GM12878 (cell line): ENCODE measurements at regions not wholly inside any gene's neighbourhood (a gene's known extent, or its start where the extent isn't known, plus 50 kb on each side); places are given as distances from the start of the nearest gene placed in this dataset.

Experiments used
- ATAC-seq: fragments of 200-7000 bp; cut with Tn5 transposase; 3 replicates; pipeline ENCODE4 v1.9.1; 2020; ENCODE audit warnings: mild to moderate bottlenecking, moderate library complexity
- BruUV-seq: library from RNA; stranded (reverse); fragments of 400-500 nt; replicated peaks from 2 replicates; lab custom pipeline; 2021; lab: Mats Ljungman, UMichigan
- CTCF ChIA-PET: fragments of 300-600 bp; sonication (Branson Sonifier 250); formaldehyde crosslinking; extraction: SDS; loops from one replicate; lab custom pipeline; 2021; ENCODE audit warnings: inconsistent platforms; lab: Yijun Ruan, JAX
- POLR2A ChIA-PET: fragments of 350-600 bp; formaldehyde crosslinking; extraction: SDS; loops from one replicate; lab custom pipeline; 2021; ENCODE audit warnings: inconsistent platforms; lab: Charles Lee
- RAD21 ChIA-PET: fragments of 300-600 bp; sonication (Branson Sonifier 250); formaldehyde crosslinking; loops from one replicate; lab custom pipeline; 2023; ENCODE audit warnings: antibody characterized with exemption; ENCODE audit not compliant: unreplicated experiment; lab: Charles Lee
- SMC1A ChIA-PET: fragments of 300-600 bp; sonication (Branson Sonifier 250); formaldehyde crosslinking; loops from one replicate; lab custom pipeline; 2023; ENCODE audit not compliant: unreplicated experiment, uncharacterized antibody; lab: Charles Lee
- DNase-seq: peaks from one replicate; pipeline ENCODE4 v3.0.0-alpha.2; 2011; ENCODE audit warnings: low read depth, low spot score
- FAIRE-seq: peaks from 3 replicates; lab custom pipeline; 2011; peaks lifted over from hg19 to GRCh38; lab: Jason Lieb, UNC
- H2AFZ ChIP-seq: 2 replicates; pipeline ENCODE4 v1.6.0; 2011; ENCODE audit warnings: low read depth, low read length, control low read depth; ENCODE audit not compliant: control insufficient read depth
- H3K27ac ChIP-seq: 2 replicates; pipeline ENCODE4 v1.5.1; 2011; ENCODE audit warnings: control low read depth; ENCODE audit not compliant: control insufficient read depth, insufficient read depth
- H3K27me3 ChIP-seq, 2 experiments: replicated peaks in 1 of 2; 2 replicates each; pipeline versions ENCODE4 v1.6.0 to v1.6.1; 2011; ENCODE audit warnings: low read length in 1 of 2; ENCODE audit not compliant: control insufficient read depth in 2 of 2, insufficient read depth in 2 of 2
- H3K36me3 ChIP-seq, 2 experiments: 2 replicates each; pipeline ENCODE4 v1.5.1; 2011; ENCODE audit warnings: low read length in 1 of 2; ENCODE audit not compliant: control insufficient read depth in 2 of 2, insufficient read depth in 2 of 2
- H3K4me1 ChIP-seq: 2 replicates; pipeline ENCODE4 v1.6.1; 2011; ENCODE audit warnings: mild to moderate bottlenecking, low read length, moderate library complexity, mixed read lengths; ENCODE audit not compliant: control insufficient read depth, insufficient read depth
- H3K4me2 ChIP-seq: 2 replicates; pipeline ENCODE4 v1.6.0; 2011; ENCODE audit warnings: control low read depth; ENCODE audit not compliant: control insufficient read depth, insufficient read depth
- H3K4me3 ChIP-seq: fragments of 200-600 bp; sonication (generic); 2 replicates; pipeline ENCODE4 v1.5.1; 2016
- H3K79me2 ChIP-seq: 2 replicates; pipeline ENCODE4 v1.6.0; 2011; ENCODE audit warnings: low read length; ENCODE audit not compliant: control insufficient read depth, insufficient read depth
- H3K9ac ChIP-seq: 2 replicates; pipeline ENCODE4 v1.8.0; 2011; ENCODE audit warnings: low read length, control low read depth, mixed read lengths; ENCODE audit not compliant: control insufficient read depth, insufficient read depth
- H3K9me3 ChIP-seq: replicated peaks from 3 replicates; pipeline ENCODE4 v1.5.1; 2011; ENCODE audit warnings: mild to moderate bottlenecking, low read length; ENCODE audit not compliant: control insufficient read depth, insufficient read depth
- H4K20me1 ChIP-seq: 2 replicates; pipeline ENCODE4 v1.6.0; 2011; ENCODE audit not compliant: control insufficient read depth, insufficient read depth
- CREB1 ChIP-seq: IDR thresholded peaks from 2 replicates; pipeline ENCODE4 v1.6.1; 2012; ENCODE audit warnings: low read depth, mild to moderate bottlenecking, inconsistent platforms
- FOS ChIP-seq: IDR thresholded peaks from 3 replicates; pipeline ENCODE4 v1.6.1; 2011; ENCODE audit warnings: borderline replicate concordance; ENCODE audit not compliant: insufficient read length; ENCODE audit errors: extremely low read depth
- FOXK2 ChIP-seq: fragments of 450-650 bp; IDR thresholded peaks from 2 replicates; pipeline ENCODE4 v1.6.1; 2017; ENCODE audit warnings: mild to moderate bottlenecking, moderate library complexity
- GATAD2B ChIP-seq: fragments of 450-650 bp; conservative IDR thresholded peaks from 2 replicates; pipeline ENCODE4 v1.6.1; 2017; ENCODE audit warnings: low read depth, mild to moderate bottlenecking, moderate library complexity
- NFXL1 ChIP-seq: fragments of 450-650 bp; IDR thresholded peaks from 2 replicates; pipeline ENCODE4 v1.6.1; 2017; ENCODE audit warnings: antibody characterized with exemption, mild to moderate bottlenecking, borderline replicate concordance
- PAX5 ChIP-seq: IDR thresholded peaks from 2 replicates; pipeline ENCODE4 v1.6.1; 2011; ENCODE audit warnings: low read depth, low read length, borderline replicate concordance
- SPI1 ChIP-seq: IDR thresholded peaks from 2 replicates; pipeline ENCODE4 v1.6.1; 2011; ENCODE audit warnings: low read depth, mild to moderate bottlenecking, low read length, moderate library complexity, borderline replicate concordance; ENCODE audit not compliant: insufficient read depth
- TCF12 ChIP-seq: IDR thresholded peaks from 2 replicates; pipeline ENCODE4 v1.6.1; 2011; ENCODE audit warnings: low read depth, mild to moderate bottlenecking, low read length
- WGBS: methylation state at CpG from one replicate; pipeline ENCODE4 v1.1.6; 2016; ENCODE audit warnings: low lambda C conversion rate; ENCODE audit not compliant: insufficient replicate concordance, insufficient coverage; ENCODE audit errors: missing lambda C conversion rate; 5-methylcytosine and 5-hydroxymethylcytosine counted together
- in situ Hi-C: fragments of 300-500 bp; cut with MboI; formaldehyde crosslinking; loops from 9 replicates; pipeline ENCODE4 v1.14.3; 2018; ENCODE audit warnings: mixed read lengths
- intact Hi-C: fragments of 100-400 bp; cut with micrococcal nuclease; formaldehyde crosslinking; loops from one replicate; pipeline ENCODE4 v1.14.2; 2022; ENCODE audit not compliant: unreplicated experiment
- TF ChIP-seq, protein P1 (sequence below): IDR thresholded peaks from 2 replicates; pipeline ENCODE4 v1.6.1; 2012; ENCODE audit warnings: low read depth, low read length, improper control_type of control experiment
- TF ChIP-seq, protein P2 (sequence below): fragments of 450-650 bp; conservative IDR thresholded peaks from 2 replicates; pipeline ENCODE4 v1.6.1; 2017; ENCODE audit warnings: mild to moderate bottlenecking, moderate library complexity

DNA sequence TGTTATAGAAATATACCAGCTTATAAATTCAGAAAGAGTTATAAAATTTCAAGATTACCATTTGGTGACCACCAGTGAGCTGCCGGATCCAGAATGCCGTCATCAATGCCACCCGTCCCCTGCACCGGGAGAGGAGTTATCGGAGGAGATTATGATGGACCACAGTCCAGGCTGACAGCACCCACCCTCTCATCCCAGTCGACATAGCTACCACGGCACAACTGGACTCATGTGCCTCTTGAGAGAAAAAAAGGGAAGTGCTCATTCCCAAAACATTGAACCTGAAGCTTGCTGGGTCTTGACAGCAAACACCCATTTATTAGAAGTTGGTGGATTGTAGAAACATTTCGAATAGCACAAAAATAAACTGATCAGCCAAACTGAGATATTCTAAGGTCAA is 1331.5 kb downstream of the TBC1D22A start:
- H3K27ac ChIP-seq = no peak overlapping the region
- H4K20me1 ChIP-seq = no peaks in the 10 kb centered on the region
- peaks cover 40% of the 10 kb centered on the region for H3K4me1 ChIP-seq
- H3K9me3 ChIP-seq = no peaks in the 10 kb centered on the region
- H3K9ac ChIP-seq = no peak overlapping the region
- DNase-seq (no peak), ATAC-seq (no peak), FAIRE-seq (no peak)
- in situ Hi-C loops (loop anchor here (25.0 kb wide), 1 partner anchor 1332 kb away; the partner anchor contains the start of gene TBC1D22A), intact Hi-C loops (no loop called here)
- WGBS = 68% methylated on average over 8 of the region's 8 CpGs
- no peak overlapping the region for H3K4me2 ChIP-seq
- CTCF ChIA-PET = no interaction called here
- RAD21 ChIA-PET = no interaction called here
- POLR2A ChIA-PET = no interaction called here
- TF ChIP-seq NFXL1 = no peak
- peak; percentile 60; the same call in 1 of the 2 replicates for TF ChIP-seq SPI1
- TF ChIP-seq, protein P1, sequence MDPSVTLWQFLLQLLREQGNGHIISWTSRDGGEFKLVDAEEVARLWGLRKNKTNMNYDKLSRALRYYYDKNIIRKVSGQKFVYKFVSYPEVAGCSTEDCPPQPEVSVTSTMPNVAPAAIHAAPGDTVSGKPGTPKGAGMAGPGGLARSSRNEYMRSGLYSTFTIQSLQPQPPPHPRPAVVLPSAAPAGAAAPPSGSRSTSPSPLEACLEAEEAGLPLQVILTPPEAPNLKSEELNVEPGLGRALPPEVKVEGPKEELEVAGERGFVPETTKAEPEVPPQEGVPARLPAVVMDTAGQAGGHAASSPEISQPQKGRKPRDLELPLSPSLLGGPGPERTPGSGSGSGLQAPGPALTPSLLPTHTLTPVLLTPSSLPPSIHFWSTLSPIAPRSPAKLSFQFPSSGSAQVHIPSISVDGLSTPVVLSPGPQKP = no peak
- no peak for TF ChIP-seq PAX5
- no peak for TF ChIP-seq CREB1
- no peak for TF ChIP-seq TCF12
- no peak overlapping the region for H3K4me3 ChIP-seq
- no TSS peak for BruUV-seq
- no peaks in the 10 kb centered on the region for H3K27me3 ChIP-seq
- no peak overlapping the region for H2AFZ ChIP-seq
- H3K79me2 ChIP-seq = no peaks in the 10 kb centered on the region
- H3K36me3 ChIP-seq = no peaks in the 10 kb centered on the region
- SMC1A ChIA-PET = interaction anchor here (0.7 kb wide), 1 partner anchor 11 kb away, joined by 3 read pairs; no protein-coding TSS in a partner anchor

DNA sequence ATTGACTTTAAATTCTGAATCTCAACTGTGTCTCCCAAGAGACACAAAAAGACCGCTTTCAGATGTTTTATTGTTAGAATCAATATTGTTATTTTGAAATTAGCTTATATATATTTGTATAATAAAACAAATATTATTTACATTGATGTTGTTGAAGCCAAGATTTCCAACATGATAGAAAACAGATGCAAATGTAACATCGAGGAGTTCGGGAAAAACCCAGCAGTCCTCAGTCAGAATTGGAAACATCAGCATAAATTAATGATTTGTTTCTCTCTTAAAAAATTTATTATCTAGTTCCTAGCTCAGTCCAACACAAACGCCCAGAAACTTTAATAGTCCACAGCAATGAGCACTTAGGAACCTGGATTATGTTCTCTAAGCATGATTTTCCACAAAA is 1330.4 kb downstream of the TBC1D22A start:
- ChIA-PET RAD21 (interaction anchor here (0.7 kb wide), 1 partner anchor 37 kb away, joined by 3 read pairs; no protein-coding TSS in a partner anchor), POLR2A (interaction anchor here (0.6 kb wide), 1 partner anchor 12 kb away, joined by 6 read pairs; no protein-coding TSS in a partner anchor)

More for the DNA sequence above, 1330.4 kb downstream of the TBC1D22A start:
- Histone ChIP-seq H3K36me3 (no peaks in the 10 kb centered on the region), H3K4me1 (peaks cover 33% of the 10 kb centered on the region), H2AFZ (no peak overlapping the region), H3K9ac (no peak overlapping the region), H3K27me3 (no peaks in the 10 kb centered on the region), H3K9me3 (no peaks in the 10 kb centered on the region), H3K4me2 (no peak overlapping the region), H4K20me1 (no peaks in the 10 kb centered on the region), H3K4me3 (no peak overlapping the region), H3K79me2 (no peaks in the 10 kb centered on the region), H3K27ac (no peak overlapping the region)
- in situ Hi-C loops = loop anchor here (25.0 kb wide), 1 partner anchor 1331 kb away; the partner anchor contains the start of gene TBC1D22A
- no TSS peak for BruUV-seq
- intact Hi-C loops = no loop called here
- ChIA-PET SMC1A (interaction anchor here (1.0 kb wide), 1 partner anchor 10 kb away, joined by 4 read pairs; no protein-coding TSS in a partner anchor), CTCF (no interaction called here)
- WGBS = 46% methylated on average over 4 of the region's 4 CpGs
- DNase-seq = no peak
- TF ChIP-seq, protein P2, sequence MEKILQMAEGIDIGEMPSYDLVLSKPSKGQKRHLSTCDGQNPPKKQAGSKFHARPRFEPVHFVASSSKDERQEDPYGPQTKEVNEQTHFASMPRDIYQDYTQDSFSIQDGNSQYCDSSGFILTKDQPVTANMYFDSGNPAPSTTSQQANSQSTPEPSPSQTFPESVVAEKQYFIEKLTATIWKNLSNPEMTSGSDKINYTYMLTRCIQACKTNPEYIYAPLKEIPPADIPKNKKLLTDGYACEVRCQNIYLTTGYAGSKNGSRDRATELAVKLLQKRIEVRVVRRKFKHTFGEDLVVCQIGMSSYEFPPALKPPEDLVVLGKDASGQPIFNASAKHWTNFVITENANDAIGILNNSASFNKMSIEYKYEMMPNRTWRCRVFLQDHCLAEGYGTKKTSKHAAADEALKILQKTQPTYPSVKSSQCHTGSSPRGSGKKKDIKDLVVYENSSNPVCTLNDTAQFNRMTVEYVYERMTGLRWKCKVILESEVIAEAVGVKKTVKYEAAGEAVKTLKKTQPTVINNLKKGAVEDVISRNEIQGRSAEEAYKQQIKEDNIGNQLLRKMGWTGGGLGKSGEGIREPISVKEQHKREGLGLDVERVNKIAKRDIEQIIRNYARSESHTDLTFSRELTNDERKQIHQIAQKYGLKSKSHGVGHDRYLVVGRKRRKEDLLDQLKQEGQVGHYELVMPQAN = no peak
- TF ChIP-seq FOS (no peak), GATAD2B (no peak), FOXK2 (no peak)
- ATAC-seq = no peak
- no peak for FAIRE-seq
